Gastroesophageal sphincter (tissue), 4 donors: ENCODE measurements at regions not wholly inside any gene's neighbourhood (a gene's known extent, or its start where the extent isn't known, plus 50 kb on each side); places are given as distances from the start of the nearest gene placed in this dataset.
"Not testable (repeated sequence)": the region's sequence is repeated elsewhere in the genome, so short reads cannot be mapped to it uniquely, and the experiment has no call there.

Experiments used
- ATAC-seq: fragments of 150-250 bp; one replicate; pipeline ENCODE4 v1.9.1; 2016; ENCODE audit warnings: mild to moderate bottlenecking, moderate library complexity
- H3K27ac ChIP-seq, 4 donors: fragments of 200-600 bp; sonication (generic) in 3 of 4; 1 replicate in 3 of 4; 2 replicates in 1 of 4; pipeline ENCODE4 v1.5.1; 2016 to 2019
- H3K27me3 ChIP-seq: fragments of 200-600 bp; sonication (generic); one replicate; pipeline ENCODE4 v1.5.1; 2019
- H3K36me3 ChIP-seq, 2 donors: fragments of 200-600 bp; sonication (generic); one replicate each; pipeline ENCODE4 v1.5.1; 2019; ENCODE audit warnings: control low read depth in 1 of 2
- H3K4me1 ChIP-seq, 3 donors: fragments of 200-600 bp; sonication (generic); 1 replicate in 2 of 3; 2 replicates in 1 of 3; pipeline ENCODE4 v1.5.1; 2016 to 2019; ENCODE audit warnings: control low read depth in 2 of 3
- H3K4me3 ChIP-seq, 2 donors: fragments of 200-600 bp; sonication (generic); one replicate each; pipeline ENCODE4 v1.5.1; 2019; ENCODE audit warnings: mild to moderate bottlenecking in 1 of 2, moderate library complexity in 1 of 2
- H3K9me3 ChIP-seq, 3 donors: fragments of 200-600 bp; sonication (generic); one replicate each; pipeline ENCODE4 v1.5.1; 2017 to 2019; ENCODE audit warnings: control low read depth in 2 of 3
- EP300 ChIP-seq: sonication (generic); formaldehyde crosslinking; IDR thresholded peaks from one replicate; pipeline ENCODE4 v1.6.1; 2017; ENCODE audit warnings: antibody characterized with exemption, mild to moderate bottlenecking
- POLR2A ChIP-seq, 2 donors: fragments of 450-650 bp; IDR thresholded peaks; one replicate each; pipeline ENCODE4 v1.6.1; 2017; ENCODE audit warnings: antibody characterized with exemption in 2 of 2, mild to moderate bottlenecking in 2 of 2, moderate library complexity in 1 of 2
- POLR2AphosphoS5 ChIP-seq: sonication (generic); formaldehyde crosslinking; IDR thresholded peaks from one replicate; pipeline ENCODE4 v1.6.1; 2017; ENCODE audit warnings: antibody characterized with exemption
- WGBS, 2 donors: methylation state at CpG; one replicate each; pipeline ENCODE4 v1.1.5; 2018; ENCODE audit warnings: low coverage in 1 of 2; 5-methylcytosine and 5-hydroxymethylcytosine counted together
- small RNA-seq, 4 donors: library from RNA; depleted of rRNA; stranded (forward); fragments of <200 nt; gene quantifications; one replicate each; pipeline ENCODE3, GENCODE V24; 2016
- TF ChIP-seq, protein P1 (sequence below), 4 experiments: fragments of 200-600 bp in 2 of 4; fragments of 450-650 bp in 2 of 4; sonication (generic) in 1 of 4; IDR thresholded peaks; one replicate each; pipeline ENCODE4 v1.5.1; 2017 to 2019; ENCODE audit warnings: antibody characterized with exemption in 4 of 4, mild to moderate bottlenecking in 2 of 4, moderate library complexity in 2 of 4

DNA sequence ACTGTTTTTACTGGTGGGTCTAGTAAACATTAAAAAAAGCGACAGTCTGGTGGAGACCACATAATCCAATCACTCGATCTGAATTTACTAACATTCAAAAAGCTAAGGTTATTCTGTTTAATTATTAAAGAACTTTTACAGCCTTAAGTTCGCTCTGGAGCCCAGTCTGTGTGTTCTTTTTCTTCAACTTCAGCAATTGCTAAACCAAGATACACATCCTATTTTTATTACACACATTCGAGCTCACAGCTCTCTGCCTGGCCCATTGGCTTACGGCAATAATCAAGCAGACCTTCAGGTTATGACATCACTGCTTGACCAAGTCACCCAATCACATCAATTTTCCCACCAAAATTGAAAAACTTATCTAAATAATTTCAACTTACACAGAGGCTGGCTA is 57.4 kb upstream of the PRSS16 start:
- no peaks in the 10 kb centered on the region for H3K36me3 ChIP-seq
- H3K4me3 ChIP-seq, result no peak overlapping the region
- TF ChIP-seq EP300, result no peak
- no peak for TF ChIP-seq POLR2AphosphoS5
- TF ChIP-seq POLR2A (IDR thresholded peaks at IDR 0.05), result no peak
- TF ChIP-seq, protein P1, sequence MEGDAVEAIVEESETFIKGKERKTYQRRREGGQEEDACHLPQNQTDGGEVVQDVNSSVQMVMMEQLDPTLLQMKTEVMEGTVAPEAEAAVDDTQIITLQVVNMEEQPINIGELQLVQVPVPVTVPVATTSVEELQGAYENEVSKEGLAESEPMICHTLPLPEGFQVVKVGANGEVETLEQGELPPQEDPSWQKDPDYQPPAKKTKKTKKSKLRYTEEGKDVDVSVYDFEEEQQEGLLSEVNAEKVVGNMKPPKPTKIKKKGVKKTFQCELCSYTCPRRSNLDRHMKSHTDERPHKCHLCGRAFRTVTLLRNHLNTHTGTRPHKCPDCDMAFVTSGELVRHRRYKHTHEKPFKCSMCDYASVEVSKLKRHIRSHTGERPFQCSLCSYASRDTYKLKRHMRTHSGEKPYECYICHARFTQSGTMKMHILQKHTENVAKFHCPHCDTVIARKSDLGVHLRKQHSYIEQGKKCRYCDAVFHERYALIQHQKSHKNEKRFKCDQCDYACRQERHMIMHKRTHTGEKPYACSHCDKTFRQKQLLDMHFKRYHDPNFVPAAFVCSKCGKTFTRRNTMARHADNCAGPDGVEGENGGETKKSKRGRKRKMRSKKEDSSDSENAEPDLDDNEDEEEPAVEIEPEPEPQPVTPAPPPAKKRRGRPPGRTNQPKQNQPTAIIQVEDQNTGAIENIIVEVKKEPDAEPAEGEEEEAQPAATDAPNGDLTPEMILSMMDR (IDR thresholded peaks at IDR 0.05), result no peak
- H3K27me3 ChIP-seq, result no peaks in the 10 kb centered on the region
- H3K27ac ChIP-seq, result no peak overlapping the region
- no peaks in the 10 kb centered on the region for H3K9me3 ChIP-seq
- no peak for ATAC-seq
- peaks cover 0 to 9% (median 3%) of the 10 kb centered on the region in 3 donors for H3K4me1 ChIP-seq
- WGBS, 2 donors, result 80 to 85% methylated on average over 5 of the region's 5 CpGs

DNA sequence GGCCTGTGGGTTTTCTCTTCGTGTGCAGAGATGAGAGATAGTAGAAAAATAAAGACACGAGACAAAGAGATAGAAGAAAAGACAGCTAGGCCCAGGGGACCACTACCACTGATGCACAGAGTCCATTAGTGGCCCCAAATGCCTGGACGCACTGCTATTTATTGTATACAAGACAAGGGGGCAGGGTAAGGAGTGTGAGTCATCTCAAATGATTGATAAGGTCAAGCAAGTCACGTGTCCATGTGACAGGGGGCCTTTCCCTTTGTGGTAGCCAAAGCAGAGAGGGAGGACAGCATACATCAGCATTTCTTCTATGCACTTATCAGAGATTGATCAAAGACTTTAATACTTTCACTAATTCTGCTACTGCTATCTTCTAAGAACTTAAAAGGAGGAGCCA is 53.0 kb upstream of the PRSS16 start:
- not testable (repeated sequence) for H3K27ac ChIP-seq, H3K36me3 ChIP-seq, H3K27me3 ChIP-seq, H3K4me3 ChIP-seq, H3K9me3 ChIP-seq, ATAC-seq, H3K4me1 ChIP-seq
- WGBS, 2 donors, result 53% methylated on average over 3 of the region's 4 CpGs; no CpG with 5 or more reads in 1 of the 2 donors

DNA sequence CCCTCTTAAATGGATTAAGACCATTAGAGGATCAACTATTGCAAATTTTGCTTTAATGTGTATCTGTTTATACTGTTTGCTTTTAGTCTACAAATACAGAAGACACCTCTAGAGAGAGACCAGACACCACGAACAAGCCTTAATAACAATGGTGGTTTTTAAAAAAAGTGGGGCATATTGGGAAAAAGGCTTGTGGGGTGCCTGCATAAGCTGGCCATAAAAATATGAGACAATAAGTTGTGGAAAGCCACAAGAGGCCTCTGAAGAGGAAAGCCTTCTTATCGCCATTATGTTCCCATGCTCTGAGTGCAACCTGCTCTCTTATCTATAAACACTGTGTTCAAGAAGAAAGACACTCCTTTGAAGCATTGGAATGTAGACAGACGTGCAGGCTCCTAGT is 52.0 kb upstream of the PRSS16 start:
- not testable (repeated sequence) for H3K9me3 ChIP-seq, H3K4me3 ChIP-seq, H3K36me3 ChIP-seq, H3K27ac ChIP-seq, H3K27me3 ChIP-seq, ATAC-seq, H3K4me1 ChIP-seq
- WGBS, 2 donors, result 58 to 94% methylated on average over 2 to 3 of the region's 3 CpGs

Small RNA genes in the stretch of these regions (small RNA-seq; reads per million reads assigned to genes)
- gene MIR3143 (0 to 0.63 (median 0) reads per million in 4 donors), gene RNU2-62P (0 to 0.62 (median 0.27) reads per million in 4 donors)
